Hypothalamus (tissue), 51 donors: ENCODE measurements at regions not wholly inside any gene's neighbourhood (a gene's known extent, or its start where the extent isn't known, plus 50 kb on each side); places are given as distances from the start of the nearest gene placed in this dataset.

Experiments used
- DNase-seq, 51 donors: peaks; one replicate each; lab custom pipeline; 2025; lab: John Stamatoyannopoulos, UW

GRCh38 chr15:45743426-45744235 lies 108.8 kb downstream of the SQOR start:
- no peak for DNase-seq

GRCh38 chr15:45744236-45744589 lies 109.4 kb downstream of the SQOR start:
- no peak for DNase-seq

GRCh38 chr15:45747426-45747825 lies 112.6 kb downstream of the SQOR start:
- no peak for DNase-seq

GRCh38 chr15:45751629-45752028 lies 116.8 kb downstream of the SQOR start:
- DNase-seq, result no peak

GRCh38 chr15:45759936-45760335 lies 125.1 kb downstream of the SQOR start:
- no peak for DNase-seq

- no peak for DNase-seq
Measured at GRCh38 chr15:45762726-45763125, 127.9 kb downstream of the SQOR start.

- no peak for DNase-seq
Measured at GRCh38 chr15:45763170-45763869, 128.5 kb downstream of the SQOR start.

GRCh38 chr15:45773149-45773548 lies 138.3 kb downstream of the SQOR start:
- no peak for DNase-seq

GRCh38 chr15:45776772-45777171 lies 141.9 kb downstream of the SQOR start:
- no peak for DNase-seq

- DNase-seq, result no peak
Measured at GRCh38 chr15:45777781-45778180, 143.0 kb downstream of the SQOR start.

- DNase-seq, result no peak
Measured at GRCh38 chr15:45780352-45780751, 145.5 kb downstream of the SQOR start.

- DNase-seq, result no peak
Measured at GRCh38 chr15:45784656-45785055, 149.8 kb downstream of the SQOR start.

- DNase-seq, result no peak
Measured at GRCh38 chr15:45785897-45786296, 151.1 kb downstream of the SQOR start.

- peak in 7 of 51 donors; percentile 0 to 20 (median 4) for DNase-seq
Measured at GRCh38 chr15:45790325-45790943, 155.6 kb downstream of the SQOR start.

GRCh38 chr15:45794304-45794703 lies 159.5 kb downstream of the SQOR start:
- no peak for DNase-seq

- DNase-seq, result no peak
Measured at GRCh38 chr15:45794712-45795439, 160.0 kb downstream of the SQOR start.

- peak in 8 of 51 donors; percentile 1 to 28 (median 4) for DNase-seq
Measured at GRCh38 chr15:45795440-45796069, 160.7 kb downstream of the SQOR start.

GRCh38 chr15:45796433-45796832 lies 161.6 kb downstream of the SQOR start:
- DNase-seq, result no peak

- no peak for DNase-seq
Measured at GRCh38 chr15:45799508-45799907, 164.7 kb downstream of the SQOR start.

GRCh38 chr15:45801543-45801942 lies 166.7 kb downstream of the SQOR start:
- no peak for DNase-seq

GRCh38 chr15:45802140-45802539 lies 167.3 kb downstream of the SQOR start:
- DNase-seq, result no peak
